ENCODE measurements at regions not wholly inside any gene's neighbourhood (a gene's known extent, or its start where the extent isn't known, plus 50 kb on each side); places are given as distances from the start of the nearest gene placed in this dataset.

- DNase-seq (ENCODE audit: low spot score in 2 of 2), result no peak
- intact Hi-C loops (cut with DNase I; ENCODE audit: low total_unique reads), result no loop called here
- whole genome bisulfite sequencing, 2 donors, result 75 to 82% methylated on average over 7 of the region's 7 CpGs
- TF ChIP-seq CTCF (IDR thresholded peaks at IDR 0.05) (no peak), POLR2A (IDR thresholded peaks at IDR 0.05) (no peak)
- no peak overlapping the region for H3K4me3 ChIP-seq (ENCODE audit: low read depth, poor library complexity, severe bottlenecking)
These were observed 103.6 kb upstream of the CPM start for GRCh38 chr12:69036533-69036932.

DNA sequence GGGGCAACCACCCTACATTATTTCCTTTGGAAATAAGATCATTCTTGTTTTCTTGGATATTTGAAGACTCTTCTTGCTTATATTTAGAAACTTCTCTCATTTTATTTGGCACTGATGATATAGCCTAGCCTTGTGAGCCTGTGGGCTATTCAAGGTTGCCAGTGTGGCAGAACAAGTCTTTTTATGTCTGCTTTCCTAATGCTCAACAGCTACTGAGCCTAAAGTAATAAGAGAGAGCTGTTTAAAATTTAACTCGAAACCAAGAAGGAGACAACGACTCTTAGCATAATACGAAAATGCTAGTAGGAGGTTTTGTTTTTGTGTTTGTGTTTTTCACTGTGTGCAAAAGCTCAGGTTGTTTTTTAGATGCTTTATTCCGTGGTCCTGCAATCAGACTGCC, 104.0 kb upstream of the CPM start:
- intact Hi-C loops (cut with DNase I; ENCODE audit: low total_unique reads), result no loop called here
- H3K4me3 ChIP-seq (ENCODE audit: low read depth, poor library complexity, severe bottlenecking), result no peak overlapping the region
- no peak for DNase-seq (ENCODE audit: low spot score in 2 of 2)
- 46 to 57% methylated on average over 4 of the region's 4 CpGs for WGBS, 2 donors
- TF ChIP-seq POLR2A (IDR thresholded peaks at IDR 0.05) (no peak), CTCF (IDR thresholded peaks at IDR 0.05) (no peak)

DNA sequence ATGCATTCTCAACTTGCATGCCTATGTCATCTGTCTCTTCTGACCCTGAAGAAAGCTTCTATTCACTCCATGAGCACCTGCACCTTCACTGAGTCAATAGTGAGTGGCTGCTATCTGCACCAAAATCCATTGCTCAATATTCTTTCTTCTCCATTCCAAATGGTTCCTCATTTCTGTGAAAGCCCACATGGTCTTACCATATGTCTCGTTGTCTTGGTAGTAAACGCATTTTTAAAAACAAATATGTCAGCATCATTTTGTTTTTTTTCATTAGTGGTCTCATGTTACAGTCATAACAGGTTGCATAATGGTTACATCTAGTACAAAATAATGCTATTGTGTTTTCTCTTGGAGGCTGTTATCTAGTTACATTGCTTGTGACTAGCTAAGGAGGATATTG, 106.9 kb upstream of the CPM start:
- intact Hi-C loops (cut with DNase I; ENCODE audit: low total_unique reads), result no loop called here
- WGBS, 2 donors, result 59 to 61% methylated on average over 2 of the region's 2 CpGs
- no peak for DNase-seq (ENCODE audit: low spot score in 2 of 2)
- H3K4me3 ChIP-seq (ENCODE audit: low read depth, poor library complexity, severe bottlenecking), result no peak overlapping the region
- TF ChIP-seq POLR2A (IDR thresholded peaks at IDR 0.05) (no peak), CTCF (IDR thresholded peaks at IDR 0.05) (no peak)

DNA sequence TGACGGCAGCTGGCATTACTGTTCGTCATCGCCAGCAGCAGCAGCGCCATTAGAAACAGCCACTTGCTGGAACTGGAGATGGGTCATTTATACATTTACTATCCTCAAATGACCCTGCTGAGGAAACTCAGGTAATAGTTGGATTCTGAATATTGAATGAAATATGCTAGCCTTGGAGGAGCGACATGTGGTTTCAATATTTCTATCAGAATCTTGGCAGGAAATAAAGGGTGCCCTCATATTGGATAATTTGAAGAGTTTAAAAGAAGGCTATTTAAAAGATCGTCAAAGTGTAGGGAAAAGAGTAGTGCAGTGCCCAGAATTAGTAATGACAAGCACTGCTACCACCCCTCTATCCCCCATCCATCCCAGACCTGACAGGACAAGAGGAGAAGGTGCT, 109.6 kb upstream of the CPM start:
- intact Hi-C loops (cut with DNase I; ENCODE audit: low total_unique reads), result no loop called here
- WGBS, 2 donors, result 83 to 88% methylated on average over 6 of the region's 6 CpGs
- TF ChIP-seq POLR2A (IDR thresholded peaks at IDR 0.05), result no peak
- no peak for TF ChIP-seq CTCF (IDR thresholded peaks at IDR 0.05)
- DNase-seq (ENCODE audit: low spot score in 2 of 2), result no peak
- H3K4me3 ChIP-seq (ENCODE audit: low read depth, poor library complexity, severe bottlenecking), result no peak overlapping the region

- 72 to 84% methylated on average over 4 of the region's 4 CpGs for WGBS, 2 donors
- H3K4me3 ChIP-seq (ENCODE audit: low read depth, poor library complexity, severe bottlenecking), result no peak overlapping the region
- no peak for DNase-seq (ENCODE audit: low spot score in 2 of 2)
- no peak for TF ChIP-seq POLR2A (IDR thresholded peaks at IDR 0.05)
- TF ChIP-seq CTCF (IDR thresholded peaks at IDR 0.05), result no peak
- intact Hi-C loops (cut with DNase I; ENCODE audit: low total_unique reads), result no loop called here
These were observed 110.0 kb upstream of the CPM start for GRCh38 chr12:69042970-69043369.

DNA sequence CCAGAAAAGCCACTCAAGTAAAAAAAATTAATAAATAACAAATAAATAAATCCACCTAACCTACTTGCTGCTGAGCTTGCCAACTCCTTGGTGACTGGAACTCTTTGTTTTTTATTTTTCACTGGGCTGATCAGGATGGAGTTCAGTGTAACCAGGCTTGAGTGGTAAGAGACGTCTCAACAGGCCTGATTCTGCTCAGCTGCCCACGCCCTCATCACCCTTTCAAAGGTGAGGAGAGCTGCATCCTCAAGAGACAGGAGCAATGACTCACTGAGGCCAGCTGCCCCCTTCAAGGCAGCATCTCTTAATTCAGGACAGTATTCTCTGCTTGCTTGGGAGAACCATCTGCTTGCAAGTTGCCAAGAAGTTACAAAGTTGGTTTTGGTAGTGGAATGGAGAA, 111.9 kb upstream of the CPM start:
- no peak for DNase-seq (ENCODE audit: low spot score in 2 of 2)
- intact Hi-C loops (cut with DNase I; ENCODE audit: low total_unique reads), result no loop called here
- H3K4me3 ChIP-seq (ENCODE audit: low read depth, poor library complexity, severe bottlenecking), result no peak overlapping the region
- no peak for TF ChIP-seq POLR2A (IDR thresholded peaks at IDR 0.05)
- TF ChIP-seq CTCF (IDR thresholded peaks at IDR 0.05), result no peak
- WGBS, 2 donors, result 51 to 63% methylated on average over 2 of the region's 2 CpGs

Data from lower leg skin (tissue), 4 donors.